NAMALWA (cell line): ENCODE measurements at regions not wholly inside any gene's neighbourhood (a gene's known extent, or its start where the extent isn't known, plus 50 kb on each side); places are given as distances from the start of the nearest gene placed in this dataset.

Source experiments
- DNase-seq: peaks from one replicate; pipeline ENCODE4 v3.0.0-alpha.2; 2015; ENCODE audit warnings: low spot score

GRCh38 chr12:88634008-88634407 is 53.7 kb upstream of the KITLG start:
- no peak for DNase-seq

- peak; percentile 6 for DNase-seq
Observed at GRCh38 chr12:88633312-88633711, 53.0 kb upstream of the KITLG start.

GRCh38 chr12:88630561-88630960 is 50.3 kb upstream of the KITLG start:
- DNase-seq, result no peak
